Spinal cord (tissue), 9 donors: ENCODE measurements at regions not wholly inside any gene's neighbourhood (a gene's known extent, or its start where the extent isn't known, plus 50 kb on each side); places are given as distances from the start of the nearest gene placed in this dataset.

ENCODE experiments used
- DNase-seq, 6 donors: peaks; one replicate each; pipeline versions ENCODE4 v3.0.0 to v3.0.0-alpha.2; 2013 to 2015; ENCODE audit warnings: low spot score in 6 of 6, low read depth in 4 of 6
- H3K27ac ChIP-seq: one replicate; pipeline ENCODE4 v1.5.1; 2013; ENCODE audit warnings: low read depth, low read length, control low read depth
- H3K27me3 ChIP-seq: one replicate; pipeline ENCODE4 v1.6.1; 2013; ENCODE audit warnings: low read length; ENCODE audit not compliant: control insufficient read depth, insufficient read depth
- H3K36me3 ChIP-seq: one replicate; pipeline ENCODE4 v1.6.1; 2013; ENCODE audit warnings: low read length; ENCODE audit not compliant: control insufficient read depth, insufficient read depth
- H3K4me1 ChIP-seq: one replicate; pipeline ENCODE4 v1.6.1; 2013; ENCODE audit warnings: low read length; ENCODE audit not compliant: control insufficient read depth, insufficient read depth
- H3K4me3 ChIP-seq: one replicate; pipeline ENCODE4 v1.5.1; 2013; ENCODE audit warnings: low read depth, low read length, control low read depth
- H3K9me3 ChIP-seq: one replicate; pipeline ENCODE4 v1.6.1; 2013; ENCODE audit warnings: low read length; ENCODE audit not compliant: control insufficient read depth, insufficient read depth
- whole genome bisulfite sequencing: methylation state at CpG from one replicate; pipeline ENCODE4 v1.1.5; 2013; ENCODE audit warnings: missing lambda C conversion rate; ENCODE audit not compliant: insufficient coverage; 5-methylcytosine and 5-hydroxymethylcytosine counted together
- donor health status: healthy.

- Histone ChIP-seq H3K4me3 (no peak overlapping the region), H3K4me1 (no peaks in the 10 kb centered on the region), H3K36me3 (no peaks in the 10 kb centered on the region), H3K27me3 (no peaks in the 10 kb centered on the region), H3K9me3 (no peaks in the 10 kb centered on the region), H3K27ac (no peak overlapping the region)
- DNase-seq = no peak
- no CpG with 5 or more reads among the region's 2 CpGs for WGBS
Observed at GRCh38 chr6:78599526-78599925, 267.8 kb upstream of the IRAK1BP1 start.

DNA sequence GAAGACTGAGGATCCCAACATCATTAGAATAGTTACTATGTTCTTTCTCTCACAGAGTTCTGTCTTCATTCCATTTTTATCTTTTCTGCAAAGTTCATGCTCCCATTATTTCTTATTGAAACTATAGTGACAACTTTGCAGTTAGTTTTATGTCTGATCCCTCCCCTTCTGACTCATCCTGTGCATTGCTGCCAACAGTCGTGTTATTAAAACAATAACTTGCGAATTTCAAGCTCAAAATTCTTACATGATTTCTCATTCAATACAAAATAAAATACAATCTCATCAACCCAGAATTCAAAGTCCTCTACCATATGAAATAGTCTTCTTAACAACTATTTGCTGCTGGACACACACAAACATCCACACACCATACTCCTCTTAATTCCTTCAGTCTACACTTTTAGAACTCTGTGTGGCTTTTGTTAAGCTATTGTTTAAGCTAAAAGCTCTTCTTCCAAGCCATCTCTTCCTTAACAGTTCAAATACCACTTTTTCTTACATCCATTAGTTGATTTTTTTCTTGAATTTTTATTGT is 261.4 kb upstream of the IRAK1BP1 start:
- DNase-seq = no peak
- no peaks in the 10 kb centered on the region for H3K4me1 ChIP-seq
- H3K9me3 ChIP-seq = no peaks in the 10 kb centered on the region
- H3K4me3 ChIP-seq = no peak overlapping the region
- 84% methylated on average over 2 of the region's 2 CpGs for WGBS
- no peaks in the 10 kb centered on the region for H3K36me3 ChIP-seq
- no peaks in the 10 kb centered on the region for H3K27me3 ChIP-seq
- H3K27ac ChIP-seq = no peak overlapping the region

DNA sequence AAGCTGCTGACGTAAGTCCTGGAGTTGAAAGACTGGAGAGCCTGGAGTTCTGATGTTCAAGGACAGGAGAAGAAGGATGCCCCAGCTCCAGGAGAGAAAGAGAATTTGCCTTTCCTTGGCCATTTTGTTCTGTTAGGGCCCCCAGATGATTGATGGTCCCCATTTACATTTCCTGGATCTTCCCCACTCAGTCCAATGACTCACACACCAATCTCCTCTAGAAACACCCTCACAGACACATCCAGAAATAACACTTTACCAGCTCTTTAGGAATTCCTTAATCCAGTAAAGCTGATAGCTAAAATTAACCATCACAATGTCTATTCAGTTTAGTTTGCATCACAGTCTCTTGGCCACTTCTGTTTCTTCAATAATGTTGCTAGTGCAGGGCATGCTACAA is 260.2 kb upstream of the IRAK1BP1 start:
- no peak for DNase-seq
- 100% methylated on average over 1 of the region's 1 CpG for whole genome bisulfite sequencing
- Histone ChIP-seq H3K9me3 (no peaks in the 10 kb centered on the region), H3K4me3 (no peak overlapping the region), H3K27me3 (no peaks in the 10 kb centered on the region), H3K36me3 (no peaks in the 10 kb centered on the region), H3K4me1 (no peaks in the 10 kb centered on the region), H3K27ac (no peak overlapping the region)

DNA sequence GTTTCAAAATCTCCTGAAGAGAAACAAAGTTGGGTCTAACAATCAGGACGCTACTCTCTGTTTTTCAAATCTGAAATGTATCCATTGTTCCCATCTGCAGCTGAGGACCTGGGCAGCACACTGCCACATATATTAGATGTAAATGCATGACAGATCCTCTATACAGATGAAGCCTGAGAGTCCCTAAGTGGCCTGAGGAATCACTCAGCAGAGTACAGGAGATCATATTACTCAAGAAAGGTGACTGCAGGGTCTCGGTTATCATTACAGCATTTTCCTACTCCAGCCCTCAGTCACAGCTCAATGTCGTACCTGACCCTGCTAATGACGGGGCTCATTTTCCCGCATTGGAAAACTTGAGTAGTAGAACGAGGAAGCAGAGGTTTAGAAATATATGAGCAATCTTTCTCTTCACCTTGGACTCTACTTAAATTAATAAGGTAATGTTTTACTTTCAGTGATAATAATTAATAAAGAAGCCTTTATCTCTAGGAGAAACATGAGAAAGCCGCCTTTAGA is 256.2 kb upstream of the IRAK1BP1 start:
- Histone ChIP-seq H3K9me3 (no peaks in the 10 kb centered on the region), H3K4me3 (no peak overlapping the region), H3K27ac (no peak overlapping the region), H3K4me1 (no peaks in the 10 kb centered on the region), H3K27me3 (no peaks in the 10 kb centered on the region), H3K36me3 (no peaks in the 10 kb centered on the region)
- WGBS = 100% methylated on average over 1 of the region's 7 CpGs
- no peak for DNase-seq

GRCh38 chr6:78611886-78612480 is 255.4 kb upstream of the IRAK1BP1 start:
- H3K36me3 ChIP-seq = no peaks in the 10 kb centered on the region
- H3K9me3 ChIP-seq = no peaks in the 10 kb centered on the region
- no peak for DNase-seq
- H3K4me3 ChIP-seq = no peak overlapping the region
- H3K4me1 ChIP-seq = no peaks in the 10 kb centered on the region
- no peak overlapping the region for H3K27ac ChIP-seq
- 100% methylated on average over 1 of the region's 4 CpGs for WGBS
- no peaks in the 10 kb centered on the region for H3K27me3 ChIP-seq

- Histone ChIP-seq H3K27me3 (no peaks in the 10 kb centered on the region), H3K9me3 (no peaks in the 10 kb centered on the region), H3K27ac (no peak overlapping the region), H3K4me3 (no peak overlapping the region), H3K36me3 (no peaks in the 10 kb centered on the region), H3K4me1 (no peaks in the 10 kb centered on the region)
- no peak for DNase-seq
- WGBS = no CpG with 5 or more reads among the region's 1 CpG
Observed at GRCh38 chr6:78614961-78615360, 252.4 kb upstream of the IRAK1BP1 start.

DNA sequence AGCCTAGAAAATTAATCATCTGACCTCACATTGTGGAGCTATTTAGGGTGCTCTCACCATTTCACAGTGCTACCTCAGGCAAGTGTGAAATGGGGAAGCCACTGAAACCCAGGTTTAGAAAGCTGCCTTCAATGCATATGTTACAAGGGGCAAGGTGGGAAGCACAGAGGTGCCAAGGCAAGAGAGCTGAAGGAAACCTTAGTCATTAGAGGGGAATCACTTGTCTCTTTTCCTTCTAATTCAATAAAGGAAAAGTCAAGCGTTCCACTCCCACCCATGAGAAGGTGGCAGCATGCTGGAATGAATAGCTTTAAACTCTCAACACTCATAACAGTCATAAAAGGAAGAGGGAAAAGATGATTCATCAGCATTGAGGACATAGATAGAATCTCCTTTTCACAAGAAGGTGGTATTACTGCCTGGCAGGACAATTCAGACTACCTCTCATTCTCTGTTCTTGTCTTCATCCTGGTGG is 251.9 kb upstream of the IRAK1BP1 start:
- H3K27ac ChIP-seq = no peak overlapping the region
- H3K4me1 ChIP-seq = no peaks in the 10 kb centered on the region
- no CpG with 5 or more reads among the region's 1 CpG for WGBS
- H3K9me3 ChIP-seq = no peaks in the 10 kb centered on the region
- DNase-seq = no peak
- H3K27me3 ChIP-seq = no peaks in the 10 kb centered on the region
- H3K36me3 ChIP-seq = no peaks in the 10 kb centered on the region
- H3K4me3 ChIP-seq = no peak overlapping the region

GRCh38 chr6:78618970-78619369 is 248.4 kb upstream of the IRAK1BP1 start:
- Histone ChIP-seq H3K27ac (no peak overlapping the region), H3K4me3 (no peak overlapping the region), H3K27me3 (no peaks in the 10 kb centered on the region), H3K9me3 (no peaks in the 10 kb centered on the region), H3K36me3 (no peaks in the 10 kb centered on the region), H3K4me1 (no peaks in the 10 kb centered on the region)
- WGBS = no CpG with 5 or more reads among the region's 2 CpGs
- no peak for DNase-seq

GRCh38 chr6:78623554-78623953 is 243.8 kb upstream of the IRAK1BP1 start:
- Histone ChIP-seq H3K4me3 (no peak overlapping the region), H3K27ac (no peak overlapping the region), H3K4me1 (no peaks in the 10 kb centered on the region), H3K9me3 (no peaks in the 10 kb centered on the region), H3K27me3 (no peaks in the 10 kb centered on the region), H3K36me3 (no peaks in the 10 kb centered on the region)
- DNase-seq = no peak

DNA sequence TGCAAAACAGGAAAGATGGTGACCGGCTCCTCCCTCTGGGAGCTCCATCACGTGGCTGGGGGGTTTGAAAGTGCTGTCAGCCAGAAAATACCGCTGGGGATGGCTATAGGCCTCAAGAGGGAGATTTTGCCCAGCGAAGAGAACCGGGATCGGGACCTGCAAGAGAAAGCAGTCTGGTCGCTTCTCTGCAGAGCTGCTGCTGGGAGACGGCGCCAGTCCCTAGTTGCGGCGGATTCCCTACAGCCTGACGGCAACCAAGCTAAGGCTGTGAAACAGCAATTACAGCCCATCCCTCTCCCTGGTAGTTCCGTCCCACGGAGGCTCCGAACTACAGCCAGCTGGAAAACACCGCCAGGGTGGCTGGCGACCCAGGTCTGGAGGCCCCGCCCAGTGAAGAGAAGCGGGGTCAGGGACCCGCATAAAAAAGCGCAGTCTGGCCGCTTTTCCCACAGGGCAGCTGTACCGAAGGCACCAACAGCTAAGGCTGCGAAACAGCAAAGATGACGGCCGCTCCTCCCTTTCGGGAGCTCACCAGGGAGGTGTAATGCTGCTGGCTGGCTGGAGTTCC is 238.1 kb upstream of the IRAK1BP1 start:
- Histone ChIP-seq H3K36me3 (no peaks in the 10 kb centered on the region), H3K4me3 (peak overlapping the region; percentile 45), H3K9me3 (no peaks in the 10 kb centered on the region), H3K27ac (no peak overlapping the region), H3K27me3 (no peaks in the 10 kb centered on the region), H3K4me1 (peaks cover 9% of the 10 kb centered on the region)
- 30% methylated on average over 27 of the region's 27 CpGs for WGBS
- DNase-seq = peak in 4 of 6 donors; percentile 15 to 78 (median 47)
